Ishikawa (cell line): ENCODE measurements at regions not wholly inside any gene's neighbourhood (a gene's known extent, or its start where the extent isn't known, plus 50 kb on each side); places are given as distances from the start of the nearest gene placed in this dataset.

Experiments
- MAX ChIP-seq: IDR thresholded peaks from 2 replicates; pipeline ENCODE4 v1.6.1; 2012
- NFIC ChIP-seq: IDR thresholded peaks from 2 replicates; pipeline ENCODE4 v1.6.1; 2012
- REST ChIP-seq: IDR thresholded peaks from 2 replicates; pipeline ENCODE4 v1.6.1; 2012; ENCODE audit warnings: low read depth, mild to moderate bottlenecking
- TAF1 ChIP-seq: IDR thresholded peaks from 2 replicates; pipeline ENCODE4 v1.6.1; 2012; ENCODE audit warnings: low read depth, mild to moderate bottlenecking
- TEAD4 ChIP-seq: IDR thresholded peaks from 2 replicates; pipeline ENCODE4 v1.6.1; 2012
- YY1 ChIP-seq: IDR thresholded peaks from 2 replicates; pipeline ENCODE4 v1.6.1; 2012; ENCODE audit warnings: low read depth

- TF ChIP-seq YY1 (no peak), TEAD4 (no peak), TAF1 (no peak), REST (no peak), MAX (no peak), NFIC (no peak)
These were observed 172.7 kb upstream of the HCCS start for GRCh38 chrX:10938365-10938923.
